ENCODE measurements at regions not wholly inside any gene's neighbourhood (a gene's known extent, or its start where the extent isn't known, plus 50 kb on each side); places are given as distances from the start of the nearest gene placed in this dataset.
"Not testable (repeated sequence)": the region's sequence is repeated elsewhere in the genome, so short reads cannot be mapped to it uniquely, and the experiment has no call there.

DNA sequence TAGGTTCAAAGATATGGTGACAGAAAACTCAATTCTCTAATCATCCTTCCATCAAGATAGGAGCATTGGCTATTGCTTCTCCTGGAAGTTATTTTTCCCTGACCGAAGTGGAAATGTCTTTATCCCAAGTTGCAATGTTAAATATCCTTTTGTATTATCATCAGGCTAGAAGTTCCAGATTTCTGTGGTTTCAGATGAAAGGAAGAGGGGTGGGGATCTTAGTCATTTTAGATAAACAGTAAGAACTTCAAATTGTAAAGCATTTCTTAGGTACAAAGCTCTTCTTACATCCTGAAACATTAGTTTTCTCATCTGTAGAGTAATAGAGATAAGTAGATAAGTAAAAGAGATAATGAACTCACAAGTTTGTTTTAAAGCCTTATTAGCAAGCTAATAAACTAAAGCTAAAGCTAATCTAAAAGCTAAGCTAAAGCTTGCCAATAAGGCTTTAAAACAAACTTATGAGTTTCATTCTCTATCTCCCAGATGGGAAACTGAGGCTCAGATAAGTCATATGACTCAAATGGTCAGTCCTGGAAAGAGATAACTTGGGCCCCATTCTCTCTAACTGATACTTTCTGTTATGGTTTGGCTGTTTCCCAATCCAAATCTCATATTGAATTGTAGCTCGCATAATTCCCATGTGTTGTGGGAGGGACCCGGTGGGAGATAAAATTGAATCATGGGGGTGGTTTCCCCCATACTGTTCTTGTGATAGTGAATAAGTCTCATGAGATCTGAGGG lies 99.2 kb upstream of the KCNK2 start:
- no peak for DNase-seq (ENCODE audit: low spot score)

DNA sequence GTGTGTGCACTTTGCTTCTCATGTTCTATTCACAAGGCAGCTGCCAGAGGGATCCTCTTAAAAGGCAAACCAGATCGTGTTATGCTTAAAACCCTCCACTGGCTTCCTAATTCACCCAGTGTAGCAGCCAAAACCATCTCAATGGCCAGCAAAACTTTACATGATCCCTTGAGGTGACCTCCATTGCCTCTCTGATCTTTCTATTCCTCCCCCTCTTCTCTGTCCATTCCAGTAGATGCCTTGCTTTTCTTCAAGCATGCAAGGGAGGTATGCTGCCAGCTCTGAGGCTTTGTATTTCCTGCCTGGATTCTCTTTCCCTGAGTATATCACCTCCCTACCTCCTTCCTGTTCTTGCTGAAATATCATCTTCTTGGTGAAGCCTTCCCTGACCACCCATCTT lies 93.2 kb upstream of the KCNK2 start:
- DNase-seq (ENCODE audit: low spot score) = no peak

DNA sequence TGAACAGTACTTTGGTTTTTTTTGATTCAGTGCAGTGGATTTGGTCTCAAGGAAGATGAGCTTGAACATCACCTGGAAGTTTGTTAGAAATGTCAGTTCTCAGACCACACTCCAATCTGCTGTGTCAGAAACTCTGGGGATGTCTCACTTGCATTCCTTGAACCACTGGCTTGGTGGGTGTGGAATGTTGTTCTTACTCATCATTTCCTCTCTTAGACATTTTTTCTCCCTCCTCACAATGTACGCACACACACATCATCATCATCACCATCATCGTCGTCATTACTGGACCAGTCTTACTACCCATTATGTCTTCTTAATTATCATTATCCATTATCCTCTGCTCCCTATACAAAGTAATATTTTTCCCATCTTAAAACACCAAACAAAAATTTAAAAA lies 91.9 kb upstream of the KCNK2 start:
- DNase-seq (ENCODE audit: low spot score) = peak; percentile 30

DNA sequence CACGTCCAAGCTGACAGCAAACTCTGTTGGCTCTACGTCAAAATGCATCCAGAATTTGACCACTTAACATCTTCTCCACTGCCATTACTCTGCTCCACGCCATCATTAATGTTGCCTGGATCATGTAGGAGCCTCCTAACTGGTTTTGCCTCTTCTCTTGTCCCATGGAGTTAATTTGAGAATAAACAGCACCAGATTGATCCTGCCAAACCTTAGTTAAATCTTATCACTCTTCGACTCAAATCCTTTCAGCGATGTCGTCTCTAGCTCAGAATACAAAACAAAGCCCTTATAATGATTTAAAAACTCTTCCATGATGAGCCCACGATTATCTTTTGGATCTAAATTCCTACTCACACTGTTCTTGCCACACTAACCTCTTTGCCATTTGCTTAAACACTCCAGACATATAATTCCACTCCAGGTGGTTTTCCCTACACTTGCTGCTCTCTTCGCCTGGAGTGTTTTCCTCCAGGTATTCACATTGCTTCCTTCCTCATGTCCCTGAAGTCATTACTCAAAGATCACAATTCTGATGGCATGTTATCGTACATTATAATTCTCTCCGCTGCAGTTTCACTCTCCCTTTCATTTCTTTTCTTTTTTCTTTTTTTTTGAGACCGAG lies 90.7 kb upstream of the KCNK2 start:
- DNase-seq (ENCODE audit: low spot score) = no peak

DNA sequence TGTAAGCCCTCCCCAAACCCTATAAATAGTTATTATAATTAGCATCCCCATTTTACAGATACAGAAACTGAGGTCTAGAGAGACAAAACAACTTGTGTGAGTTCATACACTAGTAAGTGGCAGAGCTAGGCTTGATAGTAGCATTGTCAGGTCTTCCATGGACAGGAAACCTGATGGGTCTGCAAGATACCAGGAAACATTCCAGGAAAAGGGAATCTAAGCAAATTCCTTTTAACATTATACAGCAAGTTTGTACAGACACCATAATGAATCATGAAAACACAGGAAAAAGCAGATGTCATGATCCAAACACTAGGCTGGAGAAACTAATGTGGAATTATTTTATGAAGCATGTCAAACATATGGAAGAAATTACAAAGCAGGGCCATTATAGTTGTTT lies 89.1 kb upstream of the KCNK2 start:
- no peak for DNase-seq (ENCODE audit: low spot score)

DNA sequence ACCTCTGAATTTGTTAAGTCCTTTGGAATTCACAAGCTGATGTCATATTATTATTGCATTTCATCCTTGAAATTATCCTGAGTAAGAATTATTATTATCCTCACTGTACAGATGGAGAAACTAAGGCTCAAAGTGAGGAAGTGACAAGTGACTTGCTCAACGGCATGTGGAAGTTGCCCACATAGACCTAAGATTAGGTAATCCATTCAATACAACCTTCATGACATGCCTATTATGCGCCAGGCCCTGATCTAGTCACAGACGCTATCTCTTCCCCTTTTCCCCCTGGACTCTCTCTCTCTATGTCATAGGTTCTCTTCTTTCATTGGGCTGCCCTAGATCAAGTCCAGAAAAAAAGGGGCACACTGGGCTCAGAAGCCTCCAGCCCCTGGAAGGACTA lies 84.9 kb upstream of the KCNK2 start:
- no peak for DNase-seq (ENCODE audit: low spot score)

DNA sequence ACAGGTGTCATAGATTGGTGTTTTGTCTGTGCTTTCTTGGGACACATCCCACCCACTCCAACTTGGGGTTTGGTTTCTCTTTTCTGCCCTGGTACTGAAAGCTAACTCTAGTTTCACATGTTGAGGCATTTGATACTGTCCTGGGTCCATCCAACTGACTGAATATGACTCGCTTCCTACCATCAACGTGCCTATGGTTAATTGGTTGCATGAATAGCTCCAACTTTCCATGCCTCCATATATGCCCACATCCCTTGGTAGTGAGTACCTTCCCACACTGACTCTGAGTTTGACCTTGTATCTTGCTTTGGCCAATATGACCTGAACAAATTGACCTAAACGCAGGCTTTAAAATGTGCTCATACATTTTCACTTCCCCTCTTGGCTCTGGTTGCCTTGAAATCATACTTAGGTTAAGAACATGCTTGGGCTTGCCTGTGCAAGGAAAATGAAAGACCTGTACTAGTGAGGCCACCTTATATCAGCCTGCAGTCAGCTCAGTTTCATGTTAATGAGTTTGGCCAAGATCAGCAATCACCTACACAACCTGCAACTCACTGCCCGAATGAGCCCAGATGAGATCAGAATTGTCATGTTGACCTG lies 81.0 kb upstream of the KCNK2 start:
- no peak for DNase-seq (ENCODE audit: low spot score)

DNA sequence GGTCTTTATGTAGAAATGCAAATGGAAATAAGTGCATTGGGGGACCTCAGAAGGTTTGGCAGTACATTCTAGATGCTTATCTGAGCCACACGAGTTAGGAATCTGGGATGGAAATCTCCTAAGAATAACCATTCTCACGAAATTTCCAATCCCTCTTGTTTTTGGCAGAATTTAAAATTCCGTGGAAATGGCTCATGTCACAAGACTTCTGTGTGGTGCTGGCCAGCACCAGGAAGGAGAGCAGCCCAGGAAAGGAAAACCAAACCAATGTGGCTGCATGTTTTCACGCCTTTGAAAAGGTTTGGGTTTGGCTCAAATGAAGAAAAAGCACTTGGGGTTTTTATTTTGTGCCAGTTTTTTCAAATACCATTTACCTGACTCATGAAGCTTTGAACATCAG lies 80.1 kb upstream of the KCNK2 start:
- DNase-seq (ENCODE audit: low spot score) = no peak

DNA sequence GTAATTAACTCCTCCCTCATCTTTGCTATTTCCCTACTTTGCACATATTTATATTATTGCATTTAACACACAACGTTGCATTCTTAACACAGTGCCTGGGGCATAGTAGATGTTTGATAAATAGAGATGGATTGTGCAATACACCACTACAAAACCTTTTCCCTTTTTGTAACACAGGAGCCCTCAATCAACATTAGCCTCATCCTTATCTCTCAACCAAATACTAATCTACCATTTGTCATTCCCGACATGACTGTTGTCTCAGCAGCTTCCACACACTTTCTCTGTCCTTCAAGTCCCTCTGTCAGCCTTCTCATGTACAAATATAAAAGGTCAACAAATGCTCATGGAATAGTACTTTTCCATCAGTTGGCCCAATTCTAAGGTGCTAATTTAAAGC lies 78.9 kb upstream of the KCNK2 start:
- DNase-seq (ENCODE audit: low spot score) = no peak

DNA sequence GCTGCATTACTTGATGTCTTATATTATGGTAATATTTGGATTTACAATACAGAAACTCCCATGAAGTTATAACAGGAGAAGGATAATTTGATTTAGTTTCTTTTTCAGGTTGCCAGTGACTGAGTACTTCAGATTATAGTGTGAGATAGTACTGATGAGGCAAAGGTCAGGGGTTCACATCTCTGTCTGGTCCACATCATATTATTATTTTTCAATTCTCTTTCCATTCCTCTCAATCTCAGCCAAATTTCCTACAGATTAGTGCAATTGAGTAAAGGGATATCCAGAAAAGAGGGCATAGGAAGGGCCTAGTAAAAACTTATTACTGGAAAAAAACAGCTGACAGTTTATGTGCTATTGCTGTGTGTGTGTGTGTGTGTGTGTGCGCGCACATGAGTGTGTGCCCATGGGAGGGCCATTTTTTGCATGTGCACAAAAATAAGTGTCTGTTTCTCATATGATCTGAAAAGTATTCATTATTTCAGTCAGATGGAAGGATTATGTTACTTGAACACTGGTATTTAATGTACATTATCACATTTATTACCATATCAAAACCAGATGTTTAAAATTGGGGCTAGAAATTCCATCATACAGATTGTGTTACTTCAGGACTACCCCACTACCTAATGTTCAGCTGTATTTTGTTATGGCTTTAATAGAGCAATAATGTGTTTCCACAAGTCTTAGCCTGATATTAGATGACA lies 78.3 kb upstream of the KCNK2 start:
- no peak for DNase-seq (ENCODE audit: low spot score)

DNA sequence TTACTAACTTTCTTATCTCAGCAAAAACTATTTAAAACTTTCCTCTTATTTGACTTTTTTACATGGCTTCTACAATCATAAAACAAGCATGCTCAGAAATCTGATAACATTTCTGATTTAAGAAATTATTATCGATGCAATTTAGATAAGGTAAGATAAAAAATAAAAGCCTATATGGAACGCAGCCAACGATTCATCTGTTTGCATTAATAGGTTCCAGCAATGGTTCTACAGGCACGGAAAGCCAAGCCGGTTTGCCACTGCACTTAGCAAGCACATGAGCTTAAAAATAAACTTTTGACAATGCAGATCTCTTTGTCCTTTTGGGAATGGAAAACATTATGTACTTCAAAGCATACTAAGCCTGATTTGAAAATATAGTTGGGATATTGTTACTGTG lies 77.5 kb upstream of the KCNK2 start:
- DNase-seq (ENCODE audit: low spot score) = no peak

DNA sequence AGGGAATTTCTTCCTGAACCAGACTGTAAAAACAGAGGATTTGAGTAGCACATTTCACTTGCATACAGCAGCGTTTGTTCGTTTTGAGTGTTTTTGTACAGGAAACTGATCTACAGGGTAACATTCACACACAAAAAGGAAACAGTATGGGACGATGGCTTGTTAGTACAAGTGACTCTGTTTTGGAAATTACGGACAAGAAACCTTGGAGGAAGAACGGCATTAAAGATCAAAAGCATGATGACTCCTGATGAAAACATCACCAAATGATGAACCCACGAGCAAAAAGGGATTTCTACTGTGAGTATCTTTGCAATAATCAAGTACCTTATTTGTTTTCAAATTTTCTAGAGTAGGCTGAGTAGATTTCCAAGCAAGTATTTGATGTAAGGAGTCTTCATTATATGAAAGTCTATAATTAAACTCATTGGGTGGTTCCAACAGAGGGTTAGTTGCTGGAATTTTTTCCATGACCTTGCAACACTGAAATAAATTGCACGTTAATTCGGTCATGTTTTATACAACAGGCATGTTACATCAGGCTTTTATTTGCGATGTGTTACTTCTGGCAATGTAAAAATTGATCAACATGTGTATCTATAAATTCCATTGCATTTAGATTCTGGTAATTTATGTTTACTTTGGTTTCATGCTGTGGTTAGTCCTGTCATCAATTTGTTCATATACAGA lies 76.7 kb upstream of the KCNK2 start:
- DNase-seq (ENCODE audit: low spot score) = no peak

DNA sequence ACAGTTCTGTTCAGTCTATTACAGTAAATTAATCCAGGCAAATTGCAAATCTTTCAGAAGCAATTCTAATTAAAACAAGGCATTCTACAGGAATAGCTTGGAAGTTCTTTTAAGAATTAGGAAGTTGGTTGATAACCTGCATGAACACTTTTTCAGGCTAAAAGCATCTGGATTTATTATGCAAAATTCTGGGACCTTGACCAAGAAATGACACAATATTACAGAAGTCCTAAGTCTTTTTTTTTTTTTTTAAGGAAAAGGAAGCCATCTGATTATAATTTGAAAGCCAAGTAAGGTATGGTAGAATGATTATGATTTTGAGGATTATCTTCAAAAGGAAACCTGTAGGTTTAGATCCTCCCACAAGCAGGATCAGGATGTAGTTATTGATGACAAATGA lies 74.7 kb upstream of the KCNK2 start:
- DNase-seq (ENCODE audit: low spot score) = no peak

DNA sequence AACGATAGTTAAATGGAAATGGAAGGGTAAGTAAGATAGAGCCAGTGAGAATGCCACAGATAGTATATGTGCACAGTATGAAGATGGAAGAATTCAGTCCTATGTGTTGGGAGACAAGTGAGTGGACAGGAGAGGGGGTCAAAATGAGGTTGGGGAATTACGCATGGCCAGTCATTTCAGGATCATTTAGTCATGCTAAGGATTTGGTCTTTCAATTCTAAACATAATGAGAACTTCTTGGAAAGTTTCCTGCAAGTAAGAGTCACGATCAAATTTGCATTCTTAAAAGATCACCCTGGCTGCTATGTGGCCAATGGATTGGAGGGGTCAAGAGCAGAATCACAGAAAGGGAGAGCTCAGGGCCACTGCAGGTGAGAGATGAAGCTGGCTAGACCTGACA lies 64.0 kb upstream of the KCNK2 start:
- no peak for DNase-seq (ENCODE audit: low spot score)

DNA sequence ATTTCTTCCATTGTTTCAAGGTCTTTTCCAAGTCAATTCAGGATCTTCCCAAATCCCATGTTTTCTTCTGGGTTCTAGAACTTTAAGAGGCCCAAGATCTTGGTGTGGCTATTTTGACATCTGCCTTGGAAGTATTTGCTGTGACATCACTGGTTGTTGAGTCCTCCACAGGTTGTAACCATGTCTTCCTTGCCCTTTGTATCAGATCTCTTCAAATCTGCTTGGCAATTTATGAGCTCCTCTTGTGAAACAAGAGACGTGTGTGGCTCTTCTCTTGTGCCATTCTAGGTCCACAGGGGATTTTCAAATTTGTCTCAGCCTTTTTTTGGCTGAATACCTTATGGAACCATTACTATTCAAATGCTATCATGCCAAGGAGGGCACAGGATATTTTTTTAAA lies 60.3 kb upstream of the KCNK2 start:
- DNase-seq (ENCODE audit: low spot score) = no peak

DNA sequence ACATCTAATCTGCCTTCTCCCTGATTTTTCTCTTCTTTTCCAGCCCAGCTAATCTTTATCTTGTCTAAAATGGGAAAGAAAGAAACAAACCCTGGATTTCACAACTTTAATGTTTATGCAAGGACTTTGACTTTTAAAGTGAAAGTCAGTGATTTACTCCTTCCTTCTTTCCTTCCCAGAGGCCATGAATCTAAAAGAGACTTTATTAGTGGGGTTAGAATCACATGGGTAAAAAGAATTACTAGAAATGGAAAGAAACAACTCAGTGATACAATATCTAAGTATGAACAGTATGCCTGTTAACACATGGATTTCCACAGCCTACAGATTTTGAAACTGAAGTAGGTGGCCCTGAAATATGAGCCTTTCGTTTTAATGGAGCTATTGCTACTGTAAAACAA lies 59.8 kb upstream of the KCNK2 start:
- DNase-seq (ENCODE audit: low spot score) = no peak

DNA sequence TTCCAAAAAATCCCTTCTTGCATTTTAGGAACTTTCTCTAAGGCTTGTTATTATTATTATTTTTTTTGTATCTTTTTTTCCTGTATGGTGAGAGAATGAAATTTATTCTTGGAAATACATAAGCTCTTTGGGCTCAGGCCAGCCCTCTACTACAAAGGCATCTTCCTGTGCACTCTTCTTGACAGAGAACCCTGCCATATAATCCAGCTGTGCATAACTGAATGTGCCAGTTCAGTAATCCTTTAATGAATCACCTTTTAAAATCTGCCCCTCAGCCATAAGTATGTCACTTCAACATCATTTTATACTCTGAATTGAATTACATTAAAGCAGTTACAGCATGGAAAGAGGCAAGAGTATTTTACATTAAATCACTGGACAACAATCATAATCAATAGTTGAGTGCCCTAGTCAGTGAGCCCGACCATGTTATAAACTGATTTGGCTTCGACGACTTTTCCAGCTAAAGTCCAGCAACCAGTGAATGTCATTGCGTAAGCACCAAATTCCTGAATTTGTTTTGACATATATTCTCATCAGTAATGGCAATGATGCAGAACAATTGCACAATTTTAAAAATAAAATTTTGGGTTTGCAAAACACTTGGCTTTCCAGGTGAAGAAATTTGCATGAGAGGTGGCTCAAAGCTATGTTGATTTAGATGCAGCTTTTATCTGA lies 59.2 kb upstream of the KCNK2 start:
- no peak for DNase-seq (ENCODE audit: low spot score)

DNA sequence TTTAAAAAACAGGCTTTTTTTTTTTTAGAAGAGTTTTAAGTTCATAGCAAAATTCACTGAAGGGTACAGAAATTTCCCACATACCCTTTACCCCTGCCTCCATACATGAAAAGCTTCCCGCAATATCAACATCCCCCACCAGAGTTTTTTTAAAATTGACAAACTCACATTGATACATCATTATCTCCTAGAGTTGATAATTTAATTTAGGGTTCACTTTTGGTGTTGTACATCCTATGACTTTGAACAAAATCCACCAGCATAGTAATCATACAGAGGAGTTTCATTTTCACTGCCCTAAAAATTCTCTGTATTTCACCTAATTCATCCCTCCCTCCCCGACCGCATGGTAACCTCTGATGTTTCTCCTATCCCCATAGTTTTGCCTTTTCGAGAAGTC lies 53.6 kb upstream of the KCNK2 start:
- DNase-seq (ENCODE audit: low spot score) = no peak

DNA sequence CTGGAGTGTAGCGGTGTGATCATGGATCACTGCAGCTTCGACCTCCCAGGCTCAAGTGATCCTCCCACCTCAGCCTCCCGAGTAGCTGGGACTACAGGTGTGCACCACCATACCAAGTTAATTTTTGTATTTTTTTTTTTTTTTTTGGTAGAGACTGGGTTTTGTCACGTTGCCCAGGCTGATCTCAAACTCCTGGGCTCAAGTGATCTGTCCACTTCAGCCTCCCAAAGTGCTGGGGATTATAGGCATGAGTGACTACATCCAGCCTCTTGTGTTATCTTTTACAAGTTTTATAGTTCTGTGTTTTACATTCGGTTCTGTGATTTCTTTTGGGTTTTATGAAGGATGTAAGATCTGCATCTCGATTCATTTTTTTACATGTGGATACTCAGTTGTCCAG lies 52.0 kb upstream of the KCNK2 start:
- not testable (repeated sequence) for DNase-seq (ENCODE audit: low spot score)

DNA sequence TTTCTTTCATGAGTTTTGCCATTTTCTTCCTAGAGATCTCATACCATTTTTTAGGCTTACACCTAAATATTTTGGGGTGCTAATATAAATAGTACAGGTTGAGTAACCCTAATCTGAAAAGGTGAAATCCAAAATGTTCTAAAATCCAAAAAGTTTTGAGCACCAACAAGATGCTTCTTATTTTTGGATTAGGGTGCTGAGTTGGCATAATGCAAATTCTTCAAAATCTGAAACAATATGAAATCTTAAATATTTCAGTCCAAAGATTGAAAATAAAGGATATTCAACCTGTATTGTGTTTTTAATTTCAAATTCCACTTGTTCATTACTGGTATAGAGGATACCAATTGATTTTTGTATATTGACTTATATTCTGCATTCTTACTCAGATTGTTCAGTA lies 51.1 kb upstream of the KCNK2 start:
- no peak for DNase-seq (ENCODE audit: low spot score)
